ENCODE measurements at regions not wholly inside any gene's neighbourhood (a gene's known extent, or its start where the extent isn't known, plus 50 kb on each side); places are given as distances from the start of the nearest gene placed in this dataset.
"Not testable (repeated sequence)": the region's sequence is repeated elsewhere in the genome, so short reads cannot be mapped to it uniquely, and the experiment has no call there.

DNA sequence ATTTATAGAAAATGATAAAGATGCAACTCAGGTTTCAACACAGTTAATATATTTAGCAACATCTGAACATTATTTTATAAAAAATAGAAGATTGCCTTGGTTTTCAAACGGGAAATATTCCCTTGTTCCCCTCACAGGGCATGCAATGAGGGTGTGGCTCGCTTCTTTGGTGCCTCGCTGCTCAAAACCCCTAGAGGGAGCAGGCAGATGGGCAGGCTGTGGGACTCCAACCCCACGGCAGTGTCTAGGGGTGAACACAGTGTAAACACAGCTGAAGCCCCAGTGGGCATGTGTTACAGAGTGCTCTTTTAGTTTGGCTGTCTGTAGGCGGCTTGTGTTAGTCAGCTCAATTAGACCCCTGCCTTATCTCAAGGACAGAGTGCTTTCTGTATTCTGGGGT lies 560.8 kb upstream of the IMPG1 start:
- no peak for FAIRE-seq

DNA sequence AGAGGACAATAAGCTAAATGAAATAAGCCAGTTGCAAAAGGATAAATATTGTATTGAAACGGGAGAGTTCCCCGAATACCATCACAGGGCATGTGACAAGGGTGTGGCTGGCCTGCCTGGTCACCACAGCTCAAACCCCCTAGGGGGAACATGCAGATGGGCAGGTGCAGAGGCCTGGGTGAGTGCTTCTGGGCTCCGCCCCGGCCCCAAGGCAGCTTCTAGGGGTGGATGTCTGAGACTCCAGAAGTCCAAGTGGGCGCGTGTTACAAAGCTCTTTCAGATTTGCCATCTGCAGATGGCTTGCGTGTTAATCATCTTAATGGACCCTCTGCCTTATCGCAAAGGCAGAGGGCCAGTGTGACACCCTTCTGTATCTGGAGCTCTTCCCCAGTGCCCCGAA lies 559.2 kb upstream of the IMPG1 start:
- no peak for FAIRE-seq

DNA sequence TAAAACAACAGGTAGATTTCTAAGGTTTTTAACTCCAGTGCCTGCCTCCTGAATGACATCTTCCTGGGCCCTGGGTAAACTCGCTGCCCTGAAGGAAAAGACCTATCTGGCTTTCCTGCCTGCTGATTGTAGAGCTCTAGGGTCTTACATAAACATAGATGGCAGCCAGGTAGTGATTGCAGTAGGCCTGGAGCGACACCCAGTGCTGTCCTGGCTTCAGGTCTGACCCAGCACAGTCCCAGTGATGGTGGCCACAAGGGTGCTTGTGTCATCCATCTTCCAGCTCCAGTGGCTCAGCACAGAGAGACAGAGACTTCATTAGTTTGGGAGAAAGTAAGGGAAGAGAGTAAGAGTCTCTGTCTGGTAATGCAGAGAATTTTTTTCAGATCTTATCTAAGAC lies 542.9 kb upstream of the IMPG1 start:
- no peak for FAIRE-seq

DNA sequence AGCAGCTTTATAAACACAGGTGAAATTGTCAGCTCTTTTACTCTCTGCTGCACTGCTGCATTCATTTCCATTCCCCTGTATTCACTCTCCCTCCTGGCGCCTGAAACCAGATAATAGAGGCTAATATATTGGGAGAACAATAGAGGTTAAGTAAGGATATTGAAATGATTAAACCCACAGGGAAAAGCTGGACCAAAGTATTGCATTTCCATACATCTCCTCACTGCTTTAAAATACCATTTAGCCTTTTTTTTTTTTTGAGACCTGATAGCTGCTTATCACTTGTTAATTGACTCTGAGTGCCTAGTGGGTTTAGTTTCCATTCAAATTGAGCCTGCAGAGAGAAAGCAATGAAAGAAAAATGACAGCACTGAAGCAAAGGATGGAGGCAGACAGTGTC lies 540.5 kb upstream of the IMPG1 start:
- FAIRE-seq, result no peak

- no peak for FAIRE-seq
Measured at GRCh38 chr6:76609160-76609559, 536.7 kb upstream of the IMPG1 start.

DNA sequence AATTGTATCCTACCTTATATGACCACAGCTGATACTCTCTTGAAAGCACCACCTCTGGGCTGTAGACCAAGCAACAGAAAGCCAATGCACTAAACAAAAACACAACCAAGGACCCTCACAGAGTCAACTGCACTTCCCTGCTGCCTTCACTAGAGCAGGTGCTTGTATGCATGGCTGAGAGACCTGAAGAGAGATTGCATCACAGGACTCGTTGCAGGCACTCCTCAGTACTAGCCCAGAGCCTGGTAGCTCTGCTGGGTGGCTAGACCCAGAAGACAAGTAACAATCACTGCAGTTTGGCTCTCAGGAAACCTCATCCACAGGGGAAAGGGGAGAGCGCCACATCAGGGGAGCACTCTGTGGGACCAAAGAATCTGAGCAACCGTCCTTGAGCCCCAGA lies 521.6 kb upstream of the IMPG1 start:
- no peak for FAIRE-seq

DNA sequence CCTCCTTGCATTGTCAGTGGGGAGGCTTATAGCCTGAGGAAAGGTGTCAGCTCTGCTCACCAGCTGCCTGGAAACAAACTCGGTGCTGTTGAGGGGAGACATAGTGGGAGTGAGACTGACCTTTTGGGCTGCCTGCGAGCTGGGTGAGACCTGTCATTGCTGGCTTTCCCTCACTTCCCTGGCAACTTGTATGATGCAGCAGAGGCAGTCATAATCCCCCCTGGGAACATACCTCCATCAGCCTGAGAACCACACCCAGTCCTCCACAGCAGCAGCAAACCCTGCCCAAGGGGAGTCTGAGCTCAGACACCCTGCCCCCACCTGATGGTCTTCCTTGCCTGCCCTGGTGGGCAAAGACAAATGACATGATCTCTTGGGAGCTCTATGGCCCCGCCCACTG lies 521.2 kb upstream of the IMPG1 start:
- no peak for FAIRE-seq

DNA sequence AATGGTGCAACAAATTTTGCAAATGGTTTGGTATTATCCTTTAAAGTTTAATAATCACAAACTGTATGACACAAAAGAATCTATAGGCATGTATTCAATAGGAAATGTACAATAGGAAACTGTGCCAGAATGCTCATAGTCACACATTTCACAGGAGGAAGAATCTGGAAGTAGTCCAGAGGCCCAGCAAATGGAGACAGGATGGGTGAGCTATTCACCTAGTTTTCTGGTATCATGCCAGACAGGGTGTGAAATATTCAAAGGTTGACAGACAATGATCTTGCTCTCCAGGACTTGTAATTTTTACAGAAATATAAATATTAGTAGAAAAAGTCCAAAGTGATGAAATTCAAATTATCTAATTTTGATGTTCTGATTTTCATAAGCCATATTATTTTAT lies 520.1 kb upstream of the IMPG1 start:
- no peak for FAIRE-seq

DNA sequence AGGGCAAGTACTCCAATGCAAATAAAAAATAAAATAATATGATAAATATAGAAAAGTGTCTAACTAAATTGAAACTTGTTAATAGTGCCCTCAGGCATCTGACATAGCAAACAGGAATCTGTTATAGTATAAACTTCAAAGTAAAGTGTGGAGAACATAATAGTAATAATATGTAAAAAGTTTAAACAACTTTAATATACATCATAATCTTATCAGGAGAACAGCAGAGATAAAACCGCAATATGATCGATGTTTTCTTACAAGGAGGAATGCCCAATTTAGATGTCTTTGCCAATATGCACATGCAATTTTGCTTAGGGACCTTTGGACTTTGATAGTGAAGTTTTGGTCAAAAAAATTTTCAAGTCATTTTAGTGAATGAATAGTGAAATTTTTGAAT lies 514.8 kb upstream of the IMPG1 start:
- FAIRE-seq, result no peak

DNA sequence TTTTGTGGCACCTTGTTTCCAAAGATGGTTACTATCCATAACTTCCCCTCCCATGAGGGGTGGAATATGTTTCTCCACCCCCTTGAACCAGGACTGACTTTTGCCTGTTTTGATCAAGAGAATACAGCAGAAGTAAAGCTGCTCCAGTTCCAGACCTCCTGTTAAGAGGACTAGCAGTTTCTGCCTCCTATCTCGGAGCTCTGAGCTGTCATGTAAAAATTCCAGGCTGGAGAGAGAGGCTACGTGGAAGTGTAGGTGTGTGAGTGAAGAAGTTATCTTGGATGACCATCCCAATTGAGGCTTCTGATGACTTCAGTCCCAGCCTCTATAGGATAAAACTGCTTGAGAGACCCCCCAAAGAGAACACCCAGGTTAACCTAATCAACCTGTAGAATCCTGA lies 511.7 kb upstream of the IMPG1 start:
- FAIRE-seq, result no peak

DNA sequence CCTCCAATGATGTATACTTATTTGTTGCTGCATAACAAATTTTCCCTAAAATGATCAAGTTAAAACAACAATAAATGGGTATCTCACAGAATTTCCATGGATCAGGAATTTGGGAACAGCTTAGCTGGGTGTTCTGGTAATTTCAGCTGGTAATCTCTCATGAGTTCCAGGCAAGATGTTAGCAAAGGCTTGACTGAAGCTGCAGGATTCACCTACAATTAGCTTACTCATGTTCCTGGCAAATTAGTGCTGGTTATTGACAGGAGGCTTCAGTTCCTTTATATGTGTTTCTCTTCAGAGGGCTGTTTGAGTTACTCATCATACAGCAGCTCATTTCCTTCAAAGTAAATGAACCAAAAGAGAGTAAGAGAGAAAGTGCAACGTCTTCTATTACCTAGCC lies 506.3 kb upstream of the IMPG1 start:
- peak; percentile 98 for FAIRE-seq

DNA sequence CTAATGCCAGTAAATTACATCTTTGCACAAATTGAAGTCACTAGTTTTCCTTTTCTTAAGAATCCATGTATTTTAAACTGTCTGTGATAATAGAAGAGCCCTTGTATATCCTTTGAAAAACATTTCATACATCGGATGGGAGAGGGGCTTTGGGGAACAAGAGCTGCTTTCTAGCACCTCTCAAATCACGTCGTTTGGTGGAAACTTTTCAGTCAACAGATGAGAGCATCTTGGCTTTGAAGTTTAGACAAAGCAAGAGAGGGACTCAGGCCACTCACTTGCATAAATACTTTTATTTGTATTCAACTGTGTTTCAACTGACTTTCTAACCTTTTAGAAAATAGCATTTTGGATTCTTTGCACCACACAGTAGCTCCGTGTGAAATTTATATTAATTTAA lies 502.3 kb upstream of the IMPG1 start:
- FAIRE-seq, result no peak

DNA sequence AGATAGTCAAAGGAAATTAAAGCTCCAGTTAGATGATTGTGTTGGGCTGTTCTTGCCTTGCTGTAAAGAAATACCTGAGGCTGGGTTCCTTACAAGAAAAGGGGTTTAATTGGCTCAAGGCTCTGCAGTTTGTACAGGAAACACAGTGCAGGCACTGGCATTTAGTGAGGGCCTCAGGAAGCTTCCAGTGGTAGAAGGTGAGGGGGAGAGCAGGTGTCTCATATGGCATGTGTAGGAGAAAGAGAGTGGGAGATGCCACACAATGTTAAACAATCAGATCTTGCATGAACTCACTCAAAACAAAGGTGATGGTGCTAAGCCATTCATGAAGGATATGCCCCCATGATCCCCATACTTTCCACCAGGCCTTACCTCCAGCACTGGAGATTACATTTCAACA lies 493.5 kb upstream of the IMPG1 start:
- no peak for FAIRE-seq

DNA sequence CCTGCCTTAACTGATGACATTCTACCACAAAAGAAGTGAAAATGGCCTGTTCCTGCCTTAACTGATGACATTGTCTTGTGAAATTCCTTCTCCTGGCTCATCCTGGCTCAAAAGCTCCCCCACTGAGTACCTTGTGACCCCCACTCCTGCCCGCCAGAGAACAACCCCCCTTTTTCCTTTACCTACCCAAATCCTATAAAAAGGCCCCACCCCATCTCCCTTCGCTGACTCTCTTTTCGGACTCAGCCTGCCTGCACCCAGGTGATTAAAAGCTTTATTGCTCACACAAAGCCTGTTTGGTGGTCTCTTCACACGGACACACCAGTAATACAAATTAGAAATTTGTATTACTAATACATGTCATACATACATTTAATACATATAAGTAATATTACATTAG lies 489.9 kb upstream of the IMPG1 start:
- not testable (repeated sequence) for FAIRE-seq

DNA sequence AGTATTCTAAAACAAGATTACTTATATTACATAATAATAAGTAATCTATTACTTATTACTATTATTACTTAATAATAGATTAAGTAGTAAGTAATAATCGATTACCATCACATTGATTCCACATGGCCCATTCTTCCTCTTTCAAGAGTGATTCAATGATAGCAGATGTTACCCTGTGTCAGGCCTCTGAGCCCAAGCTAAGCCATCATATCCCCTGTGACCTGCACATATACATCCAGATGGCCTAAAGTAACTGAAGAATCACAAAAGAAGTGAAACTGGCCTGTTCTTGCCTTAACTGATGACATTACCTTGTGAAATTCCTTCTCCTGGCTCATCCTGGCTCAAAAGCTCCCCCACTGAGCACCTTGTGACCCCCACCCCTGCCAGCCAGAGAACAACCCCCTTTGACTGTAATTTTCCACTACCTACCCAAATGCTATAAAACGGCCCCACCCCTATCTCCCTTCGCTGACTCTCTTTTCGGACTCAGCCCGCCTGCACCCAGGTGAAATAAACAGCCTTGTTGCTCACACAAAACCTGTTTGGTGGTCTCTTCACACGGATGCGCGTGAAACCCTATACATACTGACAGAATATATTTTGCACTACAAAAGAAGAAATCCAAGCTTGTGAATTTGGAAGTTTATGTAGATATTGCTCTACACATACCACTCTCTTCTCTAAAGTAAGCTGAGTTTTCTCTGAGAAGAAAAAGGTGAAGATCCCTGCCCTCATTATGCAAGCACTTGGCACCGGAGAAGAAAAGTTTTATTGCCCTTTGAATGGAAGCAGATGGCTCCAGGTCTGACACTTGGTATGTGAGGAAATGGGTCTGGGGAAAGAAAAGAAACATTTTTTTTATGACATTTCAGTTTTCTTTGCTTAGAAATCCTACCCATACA lies 488.6 kb upstream of the IMPG1 start:
- FAIRE-seq, result not testable (repeated sequence)

DNA sequence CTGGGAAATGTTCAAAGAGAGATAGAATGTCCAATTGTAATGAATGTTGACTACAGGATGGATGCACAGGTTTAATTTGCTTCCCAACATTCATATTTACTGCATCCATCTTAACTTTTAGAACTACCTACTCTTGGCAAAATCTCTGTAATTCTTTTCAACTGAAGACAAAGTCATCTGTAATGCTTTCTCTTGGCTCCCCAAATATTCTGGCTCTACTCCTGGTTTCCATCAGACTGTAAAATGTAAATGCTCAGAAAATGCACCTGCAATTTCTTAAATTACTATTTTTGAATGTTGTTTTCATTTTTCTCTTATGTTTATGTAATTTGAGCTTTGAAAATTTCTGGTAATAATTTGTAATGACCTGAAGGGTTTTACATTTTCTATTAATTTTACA lies 480.8 kb upstream of the IMPG1 start:
- FAIRE-seq, result no peak

DNA sequence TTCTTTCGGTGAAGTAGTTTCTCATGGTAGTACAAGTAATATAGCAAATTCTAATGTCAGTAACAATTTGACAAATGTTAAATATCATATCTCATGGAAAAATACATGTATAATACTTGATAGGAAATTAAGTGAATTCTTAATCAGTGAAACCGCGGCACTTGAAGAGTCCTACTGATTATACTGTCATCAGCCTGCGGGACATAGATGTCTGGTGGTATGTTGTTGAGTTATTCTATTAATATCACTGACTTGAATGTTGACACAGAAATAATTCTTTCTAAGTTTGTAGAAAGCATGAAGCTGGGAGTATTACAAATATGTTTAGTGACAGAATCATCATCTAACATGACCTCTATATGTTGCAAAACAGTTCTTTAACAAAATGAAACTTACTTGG lies 479.8 kb upstream of the IMPG1 start:
- FAIRE-seq, result no peak

GRCh38 chr6:76533661-76534060 lies 461.2 kb upstream of the IMPG1 start:
- FAIRE-seq, result no peak

- no peak for FAIRE-seq
Measured at GRCh38 chr6:76532647-76533046, 460.2 kb upstream of the IMPG1 start.

GRCh38 chr6:76518443-76518842 lies 446.0 kb upstream of the IMPG1 start:
- FAIRE-seq, result no peak

DNA sequence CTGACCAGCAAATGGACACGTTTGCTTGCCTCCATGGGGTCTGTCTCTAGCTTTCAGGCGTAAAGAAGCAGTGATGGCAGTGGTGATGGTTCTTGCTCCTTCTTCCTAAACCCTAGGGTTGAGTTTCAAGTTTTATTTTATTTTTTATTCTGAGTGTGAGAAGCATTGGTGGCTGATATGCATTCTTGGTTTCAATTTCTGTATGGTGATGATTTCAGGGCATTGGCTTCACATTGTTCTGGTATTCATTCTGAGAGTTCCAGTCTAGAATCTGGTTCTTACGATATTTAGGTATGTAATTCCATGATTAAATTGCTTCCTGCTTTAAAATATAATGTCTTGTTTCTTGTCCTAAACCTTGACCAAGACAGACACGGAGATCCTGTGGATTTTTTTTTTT lies 444.5 kb upstream of the IMPG1 start:
- FAIRE-seq, result no peak

DNA sequence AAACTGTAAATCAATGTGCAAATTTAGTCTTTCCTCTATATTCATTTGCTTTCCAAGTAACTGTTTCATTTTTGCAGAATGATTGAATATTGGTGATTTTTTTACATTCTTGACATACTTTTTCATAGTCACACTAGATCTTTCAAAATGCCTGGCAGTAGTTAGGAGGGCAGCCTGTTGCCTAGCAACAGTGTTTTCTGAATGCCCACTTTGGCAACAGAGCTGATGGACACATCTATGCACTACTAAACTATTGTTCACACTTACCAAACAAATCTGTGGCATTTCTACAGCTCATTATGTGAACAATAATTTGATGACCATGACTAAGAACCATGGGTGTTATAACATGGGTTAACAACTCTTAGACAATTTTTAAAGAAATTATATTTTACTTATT lies 438.0 kb upstream of the IMPG1 start:
- FAIRE-seq, result no peak

GRCh38 chr6:76509397-76509796 lies 436.9 kb upstream of the IMPG1 start:
- FAIRE-seq, result no peak

- FAIRE-seq, result no peak
Measured at GRCh38 chr6:76506808-76507207, 434.3 kb upstream of the IMPG1 start.

DNA sequence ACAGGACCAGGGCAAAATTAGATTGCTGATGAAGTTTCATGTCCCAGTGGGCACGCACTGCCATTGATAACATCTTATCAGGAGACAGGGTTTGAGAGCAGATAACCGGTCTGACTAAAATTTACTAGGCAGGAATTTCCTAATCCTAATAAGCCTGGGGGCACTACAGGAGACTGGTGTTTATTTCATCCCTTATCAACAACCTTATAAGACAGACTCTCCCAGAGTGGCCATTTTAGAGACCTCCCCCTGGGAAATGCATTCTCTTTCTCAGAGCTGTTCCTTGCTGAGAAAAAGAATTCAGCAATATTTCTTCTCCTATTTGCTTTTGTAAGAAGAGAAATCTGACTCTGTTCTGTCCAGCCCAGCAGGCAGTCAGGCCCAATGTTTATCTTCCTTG lies 423.4 kb upstream of the IMPG1 start:
- no peak for FAIRE-seq
